ENCODE measurements at regions not wholly inside any gene's neighbourhood (a gene's known extent, or its start where the extent isn't known, plus 50 kb on each side); places are given as distances from the start of the nearest gene placed in this dataset.

GRCh38 chr6:169340395-169340794 lies 86.7 kb upstream of the THBS2 start:
- TF ChIP-seq EP300 (IDR thresholded peaks at IDR 0.05) (no peak), POLR2AphosphoS5 (IDR thresholded peaks at IDR 0.05) (no peak)
- TF ChIP-seq, protein P1, sequence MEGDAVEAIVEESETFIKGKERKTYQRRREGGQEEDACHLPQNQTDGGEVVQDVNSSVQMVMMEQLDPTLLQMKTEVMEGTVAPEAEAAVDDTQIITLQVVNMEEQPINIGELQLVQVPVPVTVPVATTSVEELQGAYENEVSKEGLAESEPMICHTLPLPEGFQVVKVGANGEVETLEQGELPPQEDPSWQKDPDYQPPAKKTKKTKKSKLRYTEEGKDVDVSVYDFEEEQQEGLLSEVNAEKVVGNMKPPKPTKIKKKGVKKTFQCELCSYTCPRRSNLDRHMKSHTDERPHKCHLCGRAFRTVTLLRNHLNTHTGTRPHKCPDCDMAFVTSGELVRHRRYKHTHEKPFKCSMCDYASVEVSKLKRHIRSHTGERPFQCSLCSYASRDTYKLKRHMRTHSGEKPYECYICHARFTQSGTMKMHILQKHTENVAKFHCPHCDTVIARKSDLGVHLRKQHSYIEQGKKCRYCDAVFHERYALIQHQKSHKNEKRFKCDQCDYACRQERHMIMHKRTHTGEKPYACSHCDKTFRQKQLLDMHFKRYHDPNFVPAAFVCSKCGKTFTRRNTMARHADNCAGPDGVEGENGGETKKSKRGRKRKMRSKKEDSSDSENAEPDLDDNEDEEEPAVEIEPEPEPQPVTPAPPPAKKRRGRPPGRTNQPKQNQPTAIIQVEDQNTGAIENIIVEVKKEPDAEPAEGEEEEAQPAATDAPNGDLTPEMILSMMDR (IDR thresholded peaks at IDR 0.05), result no peak

Data from esophagus muscularis mucosa (tissue), 4 donors.